ENCODE measurements at regions not wholly inside any gene's neighbourhood (a gene's known extent, or its start where the extent isn't known, plus 50 kb on each side); places are given as distances from the start of the nearest gene placed in this dataset.

GRCh38 chr21:41565550-41565949 lies 57.6 kb upstream of the TMPRSS2 start:
- TF ChIP-seq POLR2A (IDR thresholded peaks at IDR 0.05; ENCODE audit: extremely low read depth, insufficient read length), result no peak
- no peak for TF ChIP-seq CTCF (IDR thresholded peaks at IDR 0.05; ENCODE audit: low read depth, low read length)

Measured in NB4 (cell line).